ENCODE measurements at regions not wholly inside any gene's neighbourhood (a gene's known extent, or its start where the extent isn't known, plus 50 kb on each side); places are given as distances from the start of the nearest gene placed in this dataset.
A peak's percentile ranks its signal among the peaks of the same experiment; 100 is the strongest.

- H3K27me3 Mint-ChIP-seq (ENCODE audit: low read depth), result no peaks in the 10 kb centered on the region
- no peaks in the 10 kb centered on the region for H3K9me3 Mint-ChIP-seq
- H3K4me3 Mint-ChIP-seq, result no peak overlapping the region
- no peaks in the 10 kb centered on the region for H3K4me1 Mint-ChIP-seq
- no peaks in the 10 kb centered on the region for H3K36me3 Mint-ChIP-seq (ENCODE audit: low read depth)
- TF ChIP-seq CTCF (IDR thresholded peaks at IDR 0.05; ENCODE audit: unreplicated experiment in 3 of 3), result no peak
- H3K27ac Mint-ChIP-seq, result no peak overlapping the region
Observed at GRCh38 chr4:166655231-166655630, 579.1 kb downstream of the SPOCK3 start.

GRCh38 chr4:166655705-166656104 is 578.6 kb downstream of the SPOCK3 start:
- no peaks in the 10 kb centered on the region for H3K4me1 Mint-ChIP-seq
- no peaks in the 10 kb centered on the region for H3K36me3 Mint-ChIP-seq (ENCODE audit: low read depth)
- H3K27me3 Mint-ChIP-seq (ENCODE audit: low read depth), result no peaks in the 10 kb centered on the region
- no peak overlapping the region for H3K4me3 Mint-ChIP-seq
- no peak for TF ChIP-seq CTCF (IDR thresholded peaks at IDR 0.05; ENCODE audit: unreplicated experiment in 3 of 3)
- H3K9me3 Mint-ChIP-seq, result no peaks in the 10 kb centered on the region
- no peak overlapping the region for H3K27ac Mint-ChIP-seq

GRCh38 chr4:166657261-166657660 is 577.0 kb downstream of the SPOCK3 start:
- peak overlapping the region in 2 of 3 experiments; percentile 65 to 69 for H3K27ac Mint-ChIP-seq
- no peaks in the 10 kb centered on the region for H3K27me3 Mint-ChIP-seq (ENCODE audit: low read depth)
- H3K4me1 Mint-ChIP-seq, result no peaks in the 10 kb centered on the region
- H3K9me3 Mint-ChIP-seq, result no peaks in the 10 kb centered on the region
- no peak for TF ChIP-seq CTCF (IDR thresholded peaks at IDR 0.05; ENCODE audit: unreplicated experiment in 3 of 3)
- no peak overlapping the region for H3K4me3 Mint-ChIP-seq
- no peaks in the 10 kb centered on the region for H3K36me3 Mint-ChIP-seq (ENCODE audit: low read depth)

GRCh38 chr4:166658585-166658984 is 575.7 kb downstream of the SPOCK3 start:
- TF ChIP-seq CTCF (IDR thresholded peaks at IDR 0.05; ENCODE audit: unreplicated experiment in 3 of 3), result no peak
- H3K4me1 Mint-ChIP-seq, result no peaks in the 10 kb centered on the region
- no peaks in the 10 kb centered on the region for H3K9me3 Mint-ChIP-seq
- no peaks in the 10 kb centered on the region for H3K27me3 Mint-ChIP-seq (ENCODE audit: low read depth)
- no peaks in the 10 kb centered on the region for H3K36me3 Mint-ChIP-seq (ENCODE audit: low read depth)
- no peak overlapping the region for H3K27ac Mint-ChIP-seq
- H3K4me3 Mint-ChIP-seq, result no peak overlapping the region

- Mint-ChIP-seq H3K27ac (no peak overlapping the region), H3K27me3 (ENCODE audit: low read depth) (no peaks in the 10 kb centered on the region), H3K9me3 (no peaks in the 10 kb centered on the region)
Observed at GRCh38 chr4:166662266-166662843, 571.9 kb downstream of the SPOCK3 start.

More at GRCh38 chr4:166662266-166662843, 571.9 kb downstream of the SPOCK3 start:
- Mint-ChIP-seq H3K4me1 (no peaks in the 10 kb centered on the region), H3K4me3 (no peak overlapping the region), H3K36me3 (ENCODE audit: low read depth) (no peaks in the 10 kb centered on the region)
- no peak for TF ChIP-seq CTCF (IDR thresholded peaks at IDR 0.05; ENCODE audit: unreplicated experiment in 3 of 3)
